GM21515 (cell line): ENCODE measurements at regions not wholly inside any gene's neighbourhood (a gene's known extent, or its start where the extent isn't known, plus 50 kb on each side); places are given as distances from the start of the nearest gene placed in this dataset.
"Not testable (repeated sequence)": the region's sequence is repeated elsewhere in the genome, so short reads cannot be mapped to it uniquely, and the experiment has no call there.

Source experiments
- ATAC-seq: cut with Tn5 transposase; IDR thresholded peaks from one replicate; pipeline ENCODE4 v1.9.1; 2021; ENCODE audit not compliant: unreplicated experiment

DNA sequence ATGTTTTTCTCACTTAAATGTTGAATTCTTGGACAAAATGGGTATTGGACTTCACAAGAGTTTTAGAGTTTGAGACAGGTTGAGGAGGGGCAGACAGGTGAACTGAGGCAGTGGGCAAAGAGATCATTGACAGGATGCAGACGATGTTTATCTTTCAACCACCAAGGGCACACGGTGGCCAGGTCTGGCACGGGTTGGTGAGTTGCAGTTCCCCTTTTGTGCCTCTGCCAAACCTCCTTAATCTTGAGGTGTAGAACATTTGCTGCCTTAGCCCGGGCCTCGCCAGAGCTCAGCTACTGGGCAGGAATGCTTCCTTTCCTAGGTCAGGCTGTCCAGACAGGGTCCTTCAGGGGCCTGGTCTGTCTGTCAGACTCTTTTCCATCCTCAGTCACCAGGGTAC, 567.4 kb upstream of the SOX9 start:
- no peak for ATAC-seq

DNA sequence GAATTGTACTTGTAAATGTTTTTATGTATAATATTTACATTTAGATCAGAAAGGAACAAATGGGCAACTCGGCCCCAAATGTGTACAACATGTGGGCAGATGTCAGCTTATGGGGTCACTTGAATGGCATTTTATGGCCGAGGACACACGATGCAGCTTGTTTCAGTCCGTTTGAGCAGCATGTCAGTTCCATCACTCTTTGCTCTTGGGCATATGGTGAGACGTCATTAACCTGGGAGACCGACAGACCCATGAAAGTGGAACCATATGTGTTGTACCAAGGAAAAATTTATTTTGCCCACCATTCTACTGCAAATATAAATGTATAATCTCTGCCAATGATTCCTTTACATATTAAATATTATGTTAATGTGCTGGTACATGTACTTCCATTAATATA, 561.9 kb upstream of the SOX9 start:
- no peak for ATAC-seq

DNA sequence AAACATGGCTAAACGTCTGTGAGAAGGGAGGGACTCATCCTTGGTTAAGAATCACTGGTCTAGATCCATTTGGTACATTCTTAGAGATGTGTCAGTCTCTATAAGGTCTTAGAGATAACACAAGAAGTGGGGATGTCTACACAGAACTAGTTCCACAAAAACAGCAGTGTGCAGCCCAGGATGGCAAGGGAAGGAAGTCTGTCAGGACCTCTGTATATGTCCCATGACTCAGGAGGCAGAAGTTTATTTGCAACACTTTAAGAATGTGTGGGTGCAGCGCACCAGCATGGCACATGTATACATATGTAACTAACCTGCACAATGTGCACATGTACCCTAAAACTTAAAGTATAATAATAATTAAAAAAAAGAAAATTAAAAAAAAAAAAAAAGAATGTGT, 548.5 kb upstream of the SOX9 start:
- ATAC-seq: no peak

DNA sequence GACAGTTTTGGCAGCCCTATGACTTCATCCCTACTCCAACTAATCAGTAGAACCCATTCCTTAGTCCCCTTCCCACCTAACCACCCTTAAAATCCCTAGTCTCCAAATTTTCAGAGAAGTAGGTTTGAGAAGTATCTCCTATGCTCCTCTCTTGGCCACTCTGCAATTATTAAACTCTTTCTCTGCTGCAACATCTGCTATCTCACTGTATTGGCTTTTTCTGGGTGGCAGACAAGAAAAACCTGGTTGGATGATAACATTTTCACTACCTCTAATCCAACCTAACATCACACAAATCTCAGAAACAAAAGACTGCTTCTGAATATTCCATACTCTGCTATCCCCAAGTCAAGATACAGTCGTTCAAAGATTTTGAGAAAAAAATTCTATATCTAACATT, 542.4 kb upstream of the SOX9 start:
- no peak for ATAC-seq

DNA sequence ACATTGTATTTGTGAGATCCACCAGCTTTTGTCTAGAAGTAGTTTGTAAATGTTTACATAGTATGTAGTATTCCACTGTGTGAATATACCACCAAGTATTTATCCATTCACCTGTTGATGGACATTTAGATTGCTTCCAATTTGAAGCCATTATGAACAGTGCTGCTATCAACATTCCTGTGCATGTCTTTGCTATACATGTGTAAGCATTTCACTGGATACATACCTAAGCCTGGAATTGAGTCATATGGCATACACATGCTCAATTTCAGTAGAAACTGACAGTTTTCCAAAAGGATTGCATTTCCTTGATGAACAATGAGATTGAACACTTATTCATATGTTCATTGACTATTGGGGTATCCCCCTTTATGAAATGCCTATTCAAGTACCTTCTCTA, 540.6 kb upstream of the SOX9 start:
- no peak for ATAC-seq

DNA sequence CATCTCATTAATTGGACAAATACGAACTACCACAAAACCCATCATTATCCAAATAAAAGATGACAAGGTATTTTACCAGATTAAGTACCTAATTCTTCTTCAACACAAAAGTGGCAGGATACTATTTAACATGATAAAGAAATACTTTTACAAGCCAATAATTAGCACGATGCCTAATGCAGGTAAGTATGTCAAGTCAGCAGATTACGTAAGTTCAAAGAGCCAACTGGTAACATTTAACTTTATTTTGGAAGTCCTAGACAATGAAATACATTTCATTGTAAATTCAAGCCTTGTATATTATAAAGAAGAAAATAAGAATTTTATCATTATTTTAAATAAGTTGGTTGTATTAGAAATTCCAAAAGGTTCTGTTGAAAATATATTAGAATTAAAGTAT, 535.3 kb upstream of the SOX9 start:
- no peak for ATAC-seq

DNA sequence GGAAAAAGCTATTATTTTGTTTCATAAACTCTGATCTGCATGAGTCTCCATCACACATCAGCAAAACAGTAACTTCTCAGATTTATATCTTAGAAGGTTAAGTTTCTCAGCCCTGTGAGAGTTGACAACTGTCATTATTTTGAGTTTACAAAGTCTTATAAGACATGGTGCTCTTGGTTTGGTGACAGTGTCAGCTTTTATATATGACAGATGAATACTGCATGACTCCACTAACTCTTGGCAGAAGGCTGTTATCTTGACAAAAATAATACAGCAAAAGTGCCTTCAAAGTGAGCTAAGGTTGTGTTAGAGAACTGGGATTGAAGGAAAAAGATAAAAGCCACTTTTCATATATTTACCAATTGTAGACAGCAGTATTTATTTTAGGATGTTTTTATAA, 528.4 kb upstream of the SOX9 start:
- ATAC-seq: no peak

DNA sequence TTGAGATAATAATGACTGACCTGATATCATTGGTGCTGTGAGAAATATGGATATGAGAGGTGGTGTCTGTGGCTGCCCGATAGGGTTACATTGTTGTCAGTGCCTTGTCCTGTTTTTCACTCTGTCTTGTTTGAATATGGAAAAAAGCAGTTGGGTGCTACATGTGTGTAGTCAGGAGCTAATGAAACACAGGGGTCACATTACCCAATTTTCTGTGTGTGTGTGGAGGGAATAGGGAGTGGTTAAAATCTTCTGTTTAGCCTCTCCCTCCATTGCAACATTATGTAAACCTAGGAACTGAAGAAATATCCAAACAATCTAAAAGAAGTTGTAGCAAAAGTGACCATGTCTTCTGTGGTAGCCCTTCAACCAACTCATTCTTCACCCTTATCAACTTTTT, 527.7 kb upstream of the SOX9 start:
- no peak for ATAC-seq

DNA sequence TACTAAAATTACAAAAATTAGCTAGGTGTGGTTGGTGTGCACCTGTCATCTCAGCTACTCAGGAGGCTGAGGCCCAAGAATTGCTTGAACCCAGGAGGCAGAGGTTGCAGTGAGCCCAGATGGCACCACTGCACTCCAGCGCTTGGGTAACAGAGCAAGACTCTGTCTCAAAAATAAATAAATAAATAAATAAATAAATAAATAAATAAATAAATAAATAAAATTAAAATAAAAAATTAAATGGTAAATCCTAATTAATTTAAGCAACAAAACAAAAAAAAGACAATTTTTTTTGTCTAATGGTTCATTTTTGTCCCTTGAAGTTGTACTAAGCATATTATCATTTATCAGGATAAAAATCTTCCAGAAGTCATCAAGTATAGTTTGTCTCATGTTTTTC, 521.2 kb upstream of the SOX9 start:
- ATAC-seq: not testable (repeated sequence)

DNA sequence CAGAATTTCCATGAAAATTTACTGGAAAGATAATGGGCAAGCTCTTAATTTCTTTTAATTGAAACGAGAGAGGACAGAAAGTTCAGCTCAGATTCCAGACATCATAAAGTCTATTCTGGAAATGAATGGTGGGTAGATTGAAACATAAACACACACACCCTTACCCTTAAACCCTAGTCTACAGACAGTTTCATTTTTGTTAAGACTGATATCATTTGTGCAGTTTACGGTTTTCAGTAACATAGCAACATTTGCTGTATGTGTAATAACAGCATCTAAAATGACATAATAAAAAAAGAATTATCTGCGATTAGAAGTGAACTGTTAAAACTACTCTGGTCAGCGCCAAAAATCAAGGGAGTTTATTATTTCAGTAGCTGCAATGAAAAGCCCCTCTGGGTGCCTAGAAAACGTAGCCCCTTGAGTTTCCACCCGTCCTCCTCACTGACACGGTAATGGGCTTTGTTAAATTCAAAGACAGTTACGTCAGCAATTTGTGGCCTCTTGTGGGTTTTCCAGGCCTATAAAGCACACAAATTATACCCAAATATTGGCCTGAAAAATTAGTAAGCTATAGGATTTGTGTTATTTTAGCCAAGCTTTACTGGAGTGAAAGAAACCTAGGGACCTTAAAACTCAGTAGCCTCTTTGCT, 520.6 kb upstream of the SOX9 start:
- no peak for ATAC-seq

DNA sequence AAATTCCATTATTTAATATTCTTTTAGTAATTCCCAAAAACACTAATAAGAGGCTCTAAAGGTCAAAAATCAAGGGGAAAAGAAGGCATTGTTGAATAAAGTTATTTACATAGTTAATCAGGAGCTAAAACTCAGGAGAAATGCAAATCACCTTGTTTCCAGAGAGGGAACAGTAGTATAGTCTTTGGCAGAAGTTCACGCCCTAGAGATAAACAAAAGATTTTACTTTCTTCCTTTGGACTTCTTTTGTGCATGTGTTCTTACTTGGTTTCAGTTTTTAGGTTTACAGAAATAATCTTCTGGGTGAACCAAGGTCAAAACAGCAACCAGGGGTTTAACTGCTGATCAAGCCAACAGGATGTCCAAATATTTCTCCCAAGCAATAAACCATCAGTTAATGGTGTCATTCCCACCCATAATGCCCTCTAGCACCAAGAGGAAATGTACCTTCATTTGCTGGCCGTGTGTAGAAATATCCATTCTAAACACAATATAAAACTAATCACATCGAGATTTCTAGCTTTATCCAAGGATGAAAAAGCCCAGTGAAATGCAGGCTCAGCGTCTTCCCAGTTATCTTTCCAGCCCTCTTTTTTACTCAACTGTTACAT, 518.8 kb upstream of the SOX9 start:
- ATAC-seq: no peak

DNA sequence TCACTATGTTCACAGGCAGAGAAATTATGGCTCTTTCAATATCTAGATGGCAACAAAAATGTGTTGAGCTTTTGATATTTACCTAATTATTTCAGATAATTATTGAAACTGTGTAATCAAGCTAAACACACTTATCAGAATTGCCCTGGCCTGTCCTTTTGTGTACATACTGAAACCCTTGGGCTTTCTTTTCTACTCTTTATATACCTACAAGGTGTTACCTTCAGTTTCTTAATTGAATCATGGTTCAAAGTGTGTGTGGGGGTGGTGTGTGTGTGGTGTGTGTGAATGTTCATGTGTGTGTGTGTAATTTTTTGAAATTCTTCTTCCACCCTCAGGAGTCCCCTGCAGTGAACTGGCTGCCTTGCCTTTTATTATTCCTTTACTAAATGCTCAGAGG, 506.8 kb upstream of the SOX9 start:
- ATAC-seq: no peak

DNA sequence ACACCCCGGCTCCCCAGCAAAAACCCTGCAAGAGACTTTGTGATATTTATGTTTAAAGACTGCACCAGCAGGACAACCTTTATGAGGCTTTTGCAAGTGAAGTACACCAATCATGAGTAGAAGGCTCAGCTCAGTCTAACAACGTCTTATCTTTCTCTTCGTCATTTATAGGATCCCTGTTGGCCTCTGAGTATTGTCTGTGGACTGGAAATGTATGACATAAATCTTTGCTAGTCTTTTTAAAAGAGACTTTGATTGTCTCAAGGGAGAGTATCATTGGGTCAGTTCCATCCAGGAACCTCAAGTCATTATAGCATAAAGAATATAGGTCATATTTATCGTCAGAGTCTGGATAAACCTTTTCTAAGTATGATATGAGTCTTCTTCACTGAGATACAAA, 505.0 kb upstream of the SOX9 start:
- no peak for ATAC-seq

DNA sequence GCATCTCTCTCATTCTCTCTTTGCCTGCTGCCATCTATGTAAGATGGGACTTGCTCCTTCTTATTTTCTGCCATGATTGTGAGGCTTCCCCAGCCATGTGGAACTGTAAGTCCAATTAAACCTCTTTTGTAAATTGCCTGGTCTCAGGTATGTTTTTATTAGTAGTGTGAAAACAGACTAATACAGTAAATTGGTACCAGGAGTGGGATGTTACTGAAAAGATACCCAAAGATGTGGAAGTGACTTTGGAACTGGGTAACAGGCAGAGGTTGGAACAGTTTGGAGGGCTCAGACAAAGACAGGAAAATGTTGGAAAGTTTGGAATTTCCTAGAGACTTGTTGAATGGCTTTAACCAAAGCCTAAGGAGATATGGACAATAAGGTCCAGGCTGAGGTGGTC, 503.1 kb upstream of the SOX9 start:
- not testable (repeated sequence) for ATAC-seq

DNA sequence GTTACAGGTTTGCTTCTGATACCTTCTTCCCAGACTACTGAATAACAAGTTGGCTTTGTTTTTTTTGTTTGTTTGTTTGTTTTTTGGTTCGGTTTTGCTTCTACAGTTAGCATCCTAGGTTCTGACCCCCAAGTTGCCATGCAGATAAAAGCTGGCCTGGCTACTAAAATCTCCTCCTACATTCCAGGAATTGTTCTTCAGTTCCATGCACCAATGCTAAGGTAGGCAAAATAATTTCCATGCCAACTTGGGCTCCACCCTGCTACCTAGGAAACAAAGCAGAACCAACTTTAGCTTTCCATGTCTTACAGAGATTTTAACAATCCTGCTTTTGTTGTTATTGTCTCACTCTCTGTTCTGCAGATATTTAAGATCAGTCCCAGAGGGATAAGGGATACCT, 495.5 kb upstream of the SOX9 start:
- ATAC-seq: no peak

DNA sequence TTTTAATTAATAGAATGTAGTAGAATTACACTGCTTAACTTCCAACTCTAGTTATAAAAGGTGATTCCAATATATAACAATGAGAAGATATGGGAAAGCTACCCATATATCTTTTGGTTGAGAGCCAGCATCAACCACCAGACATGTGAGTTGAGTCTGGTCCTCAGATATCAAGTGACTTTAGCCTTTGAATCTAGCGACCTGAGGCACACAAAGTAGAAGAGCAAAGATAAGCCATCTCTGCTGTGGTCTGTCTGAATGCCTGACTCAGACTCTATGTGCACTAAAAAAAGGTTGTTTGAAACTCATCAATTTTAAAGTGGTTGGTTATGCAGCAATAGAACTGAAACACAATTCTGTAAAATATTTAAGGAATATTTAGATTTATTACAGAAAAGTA, 492.5 kb upstream of the SOX9 start:
- no peak for ATAC-seq

DNA sequence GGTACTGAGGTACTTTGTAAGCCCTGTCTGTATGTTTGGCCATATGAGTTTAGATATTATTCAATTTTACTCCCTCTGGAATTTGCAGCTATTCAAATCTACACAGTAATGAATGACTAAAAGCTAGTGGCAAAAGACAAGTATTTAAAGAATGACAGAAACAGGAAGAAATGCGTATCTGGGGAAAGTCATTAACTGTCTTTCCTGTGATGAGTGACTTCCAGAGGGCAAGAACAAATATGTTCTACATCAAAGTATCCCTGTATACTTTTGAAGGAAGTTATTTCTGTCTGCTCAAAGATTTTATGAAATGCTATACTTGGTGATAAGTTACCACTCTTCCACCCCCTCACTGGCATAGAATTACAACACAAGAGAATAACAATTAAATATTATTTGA, 489.3 kb upstream of the SOX9 start:
- no peak for ATAC-seq

DNA sequence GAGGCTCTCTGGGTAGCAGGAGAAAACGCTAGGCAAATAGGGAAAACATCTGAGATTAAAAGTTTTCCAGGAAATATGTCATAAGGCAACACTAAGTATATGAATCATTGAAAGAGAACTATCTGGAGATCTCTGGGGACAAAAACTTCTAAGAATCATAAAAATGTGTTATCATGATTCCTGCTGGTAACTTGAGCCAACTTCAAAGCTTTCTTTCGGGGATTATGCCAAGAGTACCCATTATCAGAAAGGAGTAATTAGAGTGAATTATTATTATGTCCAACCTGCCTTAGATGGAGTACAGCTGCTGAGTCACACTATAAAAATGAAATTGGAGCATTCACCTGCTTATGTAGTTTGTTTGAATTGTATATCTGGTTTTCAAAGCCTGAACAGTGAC, 488.5 kb upstream of the SOX9 start:
- no peak for ATAC-seq

DNA sequence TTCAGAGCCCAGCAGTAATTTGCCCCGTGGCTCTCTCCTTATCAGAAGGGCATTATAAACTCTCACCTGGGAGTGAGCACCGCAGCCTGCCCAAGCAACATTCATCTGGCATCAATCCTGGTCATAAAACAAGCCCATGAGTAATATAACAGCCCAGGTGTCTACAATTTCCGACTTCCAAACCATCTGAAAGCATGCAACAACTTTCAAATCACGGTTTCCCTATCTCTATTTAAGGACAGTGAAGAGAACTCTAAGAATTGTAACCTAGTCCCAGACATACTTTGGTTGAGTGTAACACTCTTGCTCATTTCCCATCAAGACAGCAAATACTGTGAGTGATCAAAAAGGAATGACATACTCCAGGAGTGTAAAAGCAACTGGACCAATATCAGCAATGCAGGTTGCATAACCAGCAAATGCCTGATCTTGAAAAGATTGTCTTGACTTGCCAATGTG, 487.4 kb upstream of the SOX9 start:
- no peak for ATAC-seq

DNA sequence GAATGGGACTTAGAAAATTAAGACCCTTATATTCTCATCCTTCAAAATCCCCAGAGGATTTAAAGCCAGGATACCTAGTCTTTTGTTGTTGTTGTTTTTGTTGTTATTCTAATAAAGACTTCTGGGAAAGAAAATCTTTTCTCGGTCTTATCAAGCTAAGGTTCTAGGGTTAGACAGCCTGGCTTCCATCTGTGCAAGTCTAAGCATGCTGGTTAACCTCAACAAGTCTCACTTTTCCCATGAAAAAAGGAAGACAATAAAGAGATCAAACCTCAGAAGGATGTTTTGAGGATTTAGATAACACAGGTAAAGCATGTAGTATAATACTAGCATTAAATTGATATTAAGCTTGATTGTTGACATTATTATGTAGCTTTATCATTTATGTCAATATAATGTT, 486.4 kb upstream of the SOX9 start:
- ATAC-seq: no peak

DNA sequence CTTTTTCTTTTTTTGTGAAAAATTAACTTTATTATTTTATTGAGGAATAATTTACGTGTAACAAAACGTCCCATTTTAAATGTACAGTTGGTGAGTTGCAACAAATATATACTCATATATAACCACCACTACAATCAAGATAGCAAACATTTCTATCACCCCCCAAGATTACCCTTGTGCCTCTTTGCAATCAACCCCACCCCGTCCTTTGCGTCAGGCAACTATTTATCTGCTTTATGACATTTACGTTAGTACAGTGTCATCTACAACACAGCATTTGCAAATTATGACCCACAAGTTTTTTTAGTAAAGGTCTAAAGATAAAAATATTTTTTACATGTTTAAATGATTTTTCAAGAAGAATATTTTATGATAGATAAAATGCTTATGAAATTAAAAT, 485.6 kb upstream of the SOX9 start:
- ATAC-seq: no peak

DNA sequence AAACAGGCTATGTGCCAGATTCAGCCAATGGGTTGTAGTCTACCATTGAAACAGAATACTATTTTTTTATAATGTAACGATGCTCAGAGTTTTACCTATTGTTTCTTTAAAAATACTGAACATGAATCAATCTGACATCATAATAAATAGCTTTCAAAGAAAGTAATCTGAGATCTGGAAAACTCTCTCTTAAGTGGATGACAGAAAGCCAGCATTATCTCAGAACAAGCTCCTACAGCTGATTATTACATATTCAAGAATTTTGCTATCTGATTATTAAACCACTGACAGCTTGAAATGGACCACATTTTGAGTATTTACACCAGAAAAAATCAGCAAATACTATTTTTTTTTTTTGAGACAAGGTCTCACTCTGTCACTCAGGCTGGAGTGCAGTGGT, 484.2 kb upstream of the SOX9 start:
- ATAC-seq: no peak

DNA sequence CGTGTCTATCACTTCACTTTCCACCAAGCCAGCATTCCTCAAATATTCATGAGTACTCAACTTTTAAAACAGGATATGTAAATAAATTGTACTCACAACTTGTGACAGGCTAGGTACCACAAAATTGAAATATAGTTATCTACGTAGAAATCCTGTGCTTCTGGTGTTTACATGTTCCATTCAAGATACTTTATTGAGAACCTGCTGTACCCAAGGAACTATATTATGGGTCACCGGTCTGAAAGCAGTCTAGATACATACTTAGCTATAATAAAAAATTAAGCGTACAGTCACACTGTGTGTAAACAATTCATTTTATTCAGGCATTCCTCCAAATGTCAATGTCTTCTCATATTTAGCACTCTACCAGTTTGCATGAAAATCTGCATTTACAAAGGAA, 482.2 kb upstream of the SOX9 start:
- ATAC-seq: no peak
